ENCODE measurements at regions not wholly inside any gene's neighbourhood (a gene's known extent, or its start where the extent isn't known, plus 50 kb on each side); places are given as distances from the start of the nearest gene placed in this dataset.
"Not testable (repeated sequence)": the region's sequence is repeated elsewhere in the genome, so short reads cannot be mapped to it uniquely, and the experiment has no call there.

DNA sequence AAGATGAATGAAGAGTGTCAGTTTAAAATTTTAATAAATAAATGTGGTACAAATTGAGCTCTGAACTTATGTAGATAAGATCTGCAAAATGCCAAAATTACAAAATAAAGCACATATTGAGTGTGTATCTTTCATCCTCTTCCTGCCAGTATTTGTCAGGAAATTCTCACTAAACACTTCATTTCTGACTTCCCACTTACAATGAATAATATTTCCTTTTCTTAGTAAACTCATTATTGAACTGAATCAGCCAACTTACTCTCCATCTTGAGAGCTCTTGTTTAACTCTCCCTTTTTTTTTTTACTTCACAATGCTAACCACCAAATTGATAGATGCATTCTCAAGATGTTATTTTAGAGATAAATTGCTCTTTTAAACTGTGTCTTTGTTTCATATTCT, 1230.2 kb downstream of the JRKL start:
- Mint-ChIP-seq H3K27ac (no peak overlapping the region), H3K36me3 (ENCODE audit: low read depth) (no peaks in the 10 kb centered on the region), H3K9me3 (peaks cover 17% of the 10 kb centered on the region), H3K4me3 (no peak overlapping the region), H3K27me3 (no peaks in the 10 kb centered on the region), H3K4me1 (no peaks in the 10 kb centered on the region)
- ATAC-seq (replicated peaks), result no peak

DNA sequence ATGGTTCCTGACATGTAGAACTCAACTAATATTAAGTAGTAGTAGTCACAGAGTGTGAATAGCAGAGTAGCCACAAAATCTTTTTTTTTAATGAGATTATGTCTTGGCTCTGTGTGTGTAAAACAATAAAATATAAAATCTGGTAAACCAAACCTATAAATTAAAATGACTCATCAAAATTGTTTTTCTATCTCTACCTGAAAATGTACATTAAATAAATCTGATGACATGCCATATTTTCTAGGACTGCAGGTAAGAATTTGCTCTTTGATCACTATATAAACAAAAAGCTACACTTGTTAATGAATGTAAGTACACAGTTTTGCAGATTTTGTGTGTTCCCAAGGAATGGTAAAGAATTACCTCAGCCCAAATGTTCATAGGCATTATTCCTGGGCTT, 1231.5 kb downstream of the JRKL start:
- ATAC-seq (replicated peaks), result no peak
- H3K9me3 Mint-ChIP-seq, result peaks cover 14% of the 10 kb centered on the region
- H3K4me1 Mint-ChIP-seq, result no peaks in the 10 kb centered on the region
- H3K27me3 Mint-ChIP-seq, result no peaks in the 10 kb centered on the region
- H3K27ac Mint-ChIP-seq, result no peak overlapping the region
- H3K4me3 Mint-ChIP-seq, result no peak overlapping the region
- H3K36me3 Mint-ChIP-seq (ENCODE audit: low read depth), result no peaks in the 10 kb centered on the region

DNA sequence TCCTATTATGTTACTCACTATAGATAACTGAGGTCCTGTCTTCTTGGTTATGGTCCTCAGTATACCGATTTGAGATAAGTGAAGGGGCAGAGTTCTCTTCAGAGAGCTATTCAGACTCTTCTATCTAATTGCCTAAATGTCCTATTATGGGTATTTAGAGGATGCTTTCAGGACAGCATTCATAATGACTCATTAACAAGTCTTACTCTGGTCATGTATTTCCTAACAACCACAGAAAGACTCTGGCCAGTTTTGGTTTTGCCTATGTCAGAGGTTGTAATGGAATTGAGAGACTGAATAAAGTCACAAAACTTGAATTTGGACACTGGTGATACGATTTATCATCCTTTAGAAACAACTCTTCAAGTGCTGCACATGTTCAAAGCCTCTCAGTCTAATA, 1233.0 kb downstream of the JRKL start:
- Mint-ChIP-seq H3K36me3 (ENCODE audit: low read depth) (no peaks in the 10 kb centered on the region), H3K27me3 (no peaks in the 10 kb centered on the region), H3K4me1 (no peaks in the 10 kb centered on the region), H3K9me3 (peaks cover 10% of the 10 kb centered on the region), H3K4me3 (no peak overlapping the region), H3K27ac (no peak overlapping the region)
- no peak for ATAC-seq (replicated peaks)

DNA sequence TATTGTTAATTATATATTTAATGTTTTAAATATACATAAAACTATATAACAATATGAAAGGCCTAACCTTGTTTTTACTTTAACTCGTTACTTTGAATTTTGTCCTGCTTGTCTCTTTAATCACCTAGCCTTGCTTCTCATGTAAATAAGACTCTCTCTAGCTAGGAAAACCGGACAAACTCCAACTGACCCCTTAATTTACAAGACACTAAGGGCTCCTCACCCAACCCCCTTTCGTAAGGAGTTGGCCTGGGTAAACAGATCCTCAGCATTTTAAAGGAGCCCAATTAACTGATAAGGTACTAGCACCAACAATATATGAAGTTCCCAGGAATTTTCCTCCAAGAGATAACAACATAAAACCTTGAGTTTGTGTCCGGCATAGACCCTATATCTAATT, 1246.9 kb downstream of the JRKL start:
- H3K36me3 Mint-ChIP-seq (ENCODE audit: low read depth); H3K27me3 Mint-ChIP-seq; H3K27ac Mint-ChIP-seq; ATAC-seq (replicated peaks); H3K4me1 Mint-ChIP-seq; H3K4me3 Mint-ChIP-seq; H3K9me3 Mint-ChIP-seq: not testable (repeated sequence)

DNA sequence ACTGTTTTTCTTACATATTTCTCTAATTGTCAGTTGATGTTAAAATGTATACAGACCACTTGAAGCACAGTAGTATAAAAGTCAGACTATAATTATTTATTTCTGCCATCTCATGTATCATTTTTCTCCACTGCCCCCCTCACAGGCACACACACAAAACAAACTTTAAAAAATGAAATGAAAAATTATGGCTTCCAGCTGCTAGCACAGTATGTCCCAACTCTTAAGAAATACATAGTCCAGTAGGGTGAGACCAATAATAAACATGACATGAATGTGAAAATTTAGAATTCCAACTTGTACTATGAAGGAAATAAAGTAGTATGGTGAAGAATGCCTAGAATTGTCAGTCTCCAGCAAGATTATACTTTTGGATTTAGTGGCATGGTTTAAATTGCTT, 1247.9 kb downstream of the JRKL start:
- Mint-ChIP-seq H3K4me3 (no peak overlapping the region), H3K4me1 (no peaks in the 10 kb centered on the region), H3K27ac (no peak overlapping the region), H3K36me3 (ENCODE audit: low read depth) (no peaks in the 10 kb centered on the region), H3K9me3 (peaks cover 8% of the 10 kb centered on the region), H3K27me3 (no peaks in the 10 kb centered on the region)
- ATAC-seq (replicated peaks), result no peak

DNA sequence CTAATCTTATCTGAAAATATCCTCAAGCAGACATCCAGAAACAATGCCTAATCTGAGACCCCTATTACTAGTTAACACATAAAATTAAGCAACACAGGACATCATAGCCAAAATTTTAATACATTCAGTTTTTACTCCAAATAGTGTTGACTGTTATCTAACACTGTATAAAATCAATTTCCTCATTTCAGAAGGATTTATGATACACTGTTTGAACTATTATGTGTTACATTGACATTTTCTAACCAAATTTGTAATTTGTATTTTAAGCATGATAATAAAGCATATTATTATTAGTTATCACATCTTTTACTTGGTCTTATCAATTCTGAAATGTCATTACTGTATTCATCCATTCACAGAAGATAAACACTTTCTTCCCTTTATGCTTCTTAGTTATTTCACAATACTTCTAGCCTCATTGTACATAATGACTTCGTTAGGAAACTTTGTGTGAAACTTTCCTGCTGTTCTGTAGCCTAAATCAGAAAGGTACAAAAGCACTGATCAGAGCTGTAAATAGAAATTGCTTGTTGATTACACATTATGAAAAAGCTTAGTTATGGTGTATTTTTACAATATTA, 1248.9 kb downstream of the JRKL start:
- Mint-ChIP-seq H3K36me3 (ENCODE audit: low read depth) (no peaks in the 10 kb centered on the region), H3K4me1 (no peaks in the 10 kb centered on the region), H3K27ac (no peak overlapping the region), H3K27me3 (no peaks in the 10 kb centered on the region), H3K9me3 (peaks cover 8% of the 10 kb centered on the region), H3K4me3 (no peak overlapping the region)
- ATAC-seq (replicated peaks), result no peak

DNA sequence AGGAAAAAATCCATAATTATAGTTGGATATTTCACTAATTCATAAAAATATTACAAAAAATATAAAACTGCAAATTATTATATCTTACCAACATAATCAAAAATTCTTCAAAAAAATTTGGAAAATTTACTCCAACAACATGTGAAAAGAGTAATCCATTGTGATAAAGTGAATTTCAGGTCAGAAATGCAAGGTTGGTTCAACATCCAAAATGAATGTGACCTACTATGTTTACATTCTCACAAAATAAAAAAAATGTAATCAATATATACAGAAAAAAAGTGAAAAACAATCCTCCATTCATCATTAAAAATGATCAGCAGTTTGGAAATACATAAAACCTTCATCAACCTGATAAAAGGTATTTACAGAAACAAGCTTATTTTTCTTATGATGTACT, 1252.2 kb downstream of the JRKL start:
- no peaks in the 10 kb centered on the region for H3K36me3 Mint-ChIP-seq (ENCODE audit: low read depth)
- H3K27me3 Mint-ChIP-seq, result no peaks in the 10 kb centered on the region
- no peaks in the 10 kb centered on the region for H3K9me3 Mint-ChIP-seq
- no peak overlapping the region for H3K27ac Mint-ChIP-seq
- no peaks in the 10 kb centered on the region for H3K4me1 Mint-ChIP-seq
- ATAC-seq (replicated peaks), result no peak
- H3K4me3 Mint-ChIP-seq, result no peak overlapping the region

DNA sequence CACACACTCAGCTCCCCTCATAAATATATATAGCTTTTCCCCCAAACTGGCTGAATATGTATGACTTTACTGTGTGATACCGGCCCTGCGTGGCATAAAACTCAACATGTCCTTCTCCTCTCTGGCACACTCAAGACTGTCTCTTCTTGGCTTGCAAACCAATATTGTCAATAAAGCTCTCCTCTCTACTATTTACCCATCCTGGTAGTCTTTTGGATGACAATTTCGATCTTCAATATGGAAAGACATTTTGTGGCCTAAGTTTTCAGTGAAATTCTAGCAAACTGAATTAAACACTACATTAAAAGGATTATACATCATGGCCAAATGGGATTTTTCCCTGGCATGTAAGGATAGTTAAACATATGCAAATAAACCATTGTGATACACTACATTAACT, 1255.9 kb downstream of the JRKL start:
- H3K36me3 Mint-ChIP-seq (ENCODE audit: low read depth), result no peaks in the 10 kb centered on the region
- H3K27me3 Mint-ChIP-seq, result no peaks in the 10 kb centered on the region
- H3K4me1 Mint-ChIP-seq, result no peaks in the 10 kb centered on the region
- H3K9me3 Mint-ChIP-seq, result peaks cover 15% of the 10 kb centered on the region
- no peak overlapping the region for H3K27ac Mint-ChIP-seq
- H3K4me3 Mint-ChIP-seq, result no peak overlapping the region
- ATAC-seq (replicated peaks), result no peak

DNA sequence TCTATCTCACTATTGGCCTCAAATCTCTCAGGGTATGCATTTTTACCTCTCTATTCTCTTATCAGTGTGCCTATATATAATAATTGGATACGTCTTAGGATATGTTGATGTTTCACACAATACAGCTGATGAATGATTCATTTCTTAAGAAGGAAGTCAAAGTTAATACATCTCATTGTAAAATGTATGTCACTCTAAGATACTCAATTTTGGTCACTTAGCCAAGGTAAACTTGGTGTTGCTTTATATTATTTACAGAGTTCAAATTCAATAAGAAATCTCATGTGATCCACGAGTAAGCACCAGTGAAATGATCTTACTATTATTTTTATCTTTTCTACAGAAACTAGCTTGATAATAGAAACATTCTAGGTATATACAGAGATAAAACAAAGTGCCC, 1266.5 kb downstream of the JRKL start:
- no peak for ATAC-seq (replicated peaks)
- H3K27ac Mint-ChIP-seq, result no peak overlapping the region
- H3K27me3 Mint-ChIP-seq, result no peaks in the 10 kb centered on the region
- H3K4me3 Mint-ChIP-seq, result no peak overlapping the region
- no peaks in the 10 kb centered on the region for H3K9me3 Mint-ChIP-seq
- no peaks in the 10 kb centered on the region for H3K36me3 Mint-ChIP-seq (ENCODE audit: low read depth)
- H3K4me1 Mint-ChIP-seq, result no peaks in the 10 kb centered on the region

DNA sequence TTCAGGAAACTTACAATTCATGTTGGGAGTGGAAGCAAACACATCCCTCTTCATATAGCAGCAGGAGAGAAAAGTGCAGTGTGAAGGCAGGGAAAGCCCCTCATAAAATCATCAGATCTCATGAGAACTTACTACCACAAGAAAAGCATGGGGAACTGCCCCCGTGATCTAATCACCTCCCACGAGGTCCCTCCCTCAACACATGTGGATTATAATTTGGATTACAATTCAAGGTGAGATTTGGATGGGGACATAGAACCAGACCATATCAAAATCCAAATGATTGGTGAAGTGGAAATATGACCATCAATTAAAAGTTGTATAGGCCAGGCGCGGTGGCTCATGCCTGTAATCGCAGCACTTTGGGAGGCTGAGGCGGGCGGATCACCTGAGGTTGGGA, 1268.0 kb downstream of the JRKL start:
- H3K4me3 Mint-ChIP-seq, result no peak overlapping the region
- H3K36me3 Mint-ChIP-seq (ENCODE audit: low read depth), result no peaks in the 10 kb centered on the region
- no peaks in the 10 kb centered on the region for H3K27me3 Mint-ChIP-seq
- H3K27ac Mint-ChIP-seq, result no peak overlapping the region
- H3K9me3 Mint-ChIP-seq, result no peaks in the 10 kb centered on the region
- no peaks in the 10 kb centered on the region for H3K4me1 Mint-ChIP-seq
- ATAC-seq (replicated peaks), result no peak

DNA sequence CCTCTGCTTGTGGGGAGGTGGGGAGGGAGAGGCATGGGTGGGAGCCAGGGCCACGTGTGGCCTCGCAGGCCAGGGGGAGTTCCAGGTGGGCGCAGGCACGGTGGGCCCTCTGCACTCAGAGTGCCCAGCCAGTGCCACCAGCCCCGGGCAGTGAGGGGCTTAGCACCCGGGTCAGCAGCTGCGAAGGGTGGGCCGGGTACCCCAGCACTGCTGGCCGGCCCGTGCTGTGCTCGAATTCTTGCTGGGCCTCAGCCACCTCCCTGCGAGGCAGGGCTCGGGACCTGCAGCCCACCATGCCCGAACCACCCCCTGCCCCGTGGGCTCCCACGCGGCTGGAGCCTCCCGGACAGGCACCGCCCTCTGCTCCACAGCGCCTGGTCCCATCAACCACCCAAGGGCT, 1277.2 kb downstream of the JRKL start:
- H3K9me3 Mint-ChIP-seq, result peaks cover 4% of the 10 kb centered on the region
- no peaks in the 10 kb centered on the region for H3K4me1 Mint-ChIP-seq
- no peak for ATAC-seq (replicated peaks)
- no peak overlapping the region for H3K4me3 Mint-ChIP-seq
- no peaks in the 10 kb centered on the region for H3K36me3 Mint-ChIP-seq (ENCODE audit: low read depth)
- H3K27me3 Mint-ChIP-seq, result no peaks in the 10 kb centered on the region
- H3K27ac Mint-ChIP-seq, result no peak overlapping the region

DNA sequence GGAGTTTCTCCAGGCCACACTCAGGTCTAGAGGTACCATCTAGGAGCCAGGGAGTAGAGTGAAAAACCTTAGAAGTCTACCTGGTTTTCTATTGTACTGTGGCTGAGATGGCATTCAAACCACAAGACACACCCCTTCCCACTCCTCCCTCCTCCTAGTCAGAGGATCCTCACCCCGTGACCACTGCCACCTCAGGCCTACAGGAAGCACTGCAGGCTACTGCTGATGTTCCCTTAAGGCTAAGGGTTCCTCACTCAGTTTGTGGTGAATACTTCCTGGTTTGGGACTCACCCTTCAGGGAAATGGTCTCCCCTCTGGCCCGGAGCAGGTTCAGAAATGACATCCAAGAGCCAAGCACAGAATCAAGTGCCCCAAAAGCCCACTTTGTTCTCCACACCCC, 1293.9 kb downstream of the JRKL start:
- Mint-ChIP-seq H3K27me3 (no peaks in the 10 kb centered on the region), H3K27ac (no peak overlapping the region), H3K4me3 (no peak overlapping the region), H3K36me3 (ENCODE audit: low read depth) (no peaks in the 10 kb centered on the region), H3K4me1 (no peaks in the 10 kb centered on the region), H3K9me3 (peaks cover 10% of the 10 kb centered on the region)
- no peak for ATAC-seq (replicated peaks)

DNA sequence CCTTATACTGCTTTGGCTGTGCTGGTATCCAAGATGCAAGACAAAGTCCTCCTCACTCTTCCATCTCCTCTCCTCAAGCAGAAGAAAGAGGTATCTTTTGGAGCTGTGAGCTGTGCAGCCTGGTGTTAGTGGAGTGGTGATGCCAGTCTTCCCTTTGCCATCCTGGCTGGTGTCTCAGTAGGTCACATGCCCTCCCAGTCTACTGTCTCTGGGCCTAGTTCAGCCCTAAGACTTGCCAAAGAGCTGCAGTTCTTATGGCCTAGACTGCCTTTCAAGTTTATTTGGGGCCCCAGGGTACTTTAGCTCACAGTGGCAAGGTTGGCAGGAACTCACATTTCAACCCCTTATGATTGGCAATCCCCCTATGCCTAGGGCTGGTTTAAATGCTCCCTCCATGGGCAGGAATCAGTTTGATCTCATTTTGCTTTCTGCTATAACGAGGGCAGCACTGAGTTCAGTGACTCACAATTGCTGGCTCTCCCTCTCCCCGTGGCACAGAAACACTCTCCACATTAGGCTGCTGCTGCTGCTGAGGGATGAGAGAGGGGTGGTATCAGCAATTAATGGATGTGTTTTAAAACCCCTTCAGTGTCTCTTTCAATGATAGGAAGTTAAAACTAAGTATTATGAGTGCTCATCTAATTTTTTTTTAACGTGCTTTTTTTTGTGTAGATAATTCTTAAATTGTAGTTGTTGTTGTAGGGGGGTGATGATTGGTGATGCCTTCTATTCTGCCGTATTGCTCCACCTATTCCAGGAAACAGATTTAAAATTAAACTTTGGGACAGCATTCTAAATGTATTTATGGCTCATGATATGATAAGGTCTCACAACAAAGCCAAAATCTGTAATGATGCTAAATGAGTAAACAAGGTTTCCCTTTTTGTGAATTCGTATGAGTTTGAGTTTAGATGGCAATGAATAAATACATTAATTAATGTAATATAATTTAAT, 1295.0 kb downstream of the JRKL start:
- no peaks in the 10 kb centered on the region for H3K36me3 Mint-ChIP-seq (ENCODE audit: low read depth)

DNA sequence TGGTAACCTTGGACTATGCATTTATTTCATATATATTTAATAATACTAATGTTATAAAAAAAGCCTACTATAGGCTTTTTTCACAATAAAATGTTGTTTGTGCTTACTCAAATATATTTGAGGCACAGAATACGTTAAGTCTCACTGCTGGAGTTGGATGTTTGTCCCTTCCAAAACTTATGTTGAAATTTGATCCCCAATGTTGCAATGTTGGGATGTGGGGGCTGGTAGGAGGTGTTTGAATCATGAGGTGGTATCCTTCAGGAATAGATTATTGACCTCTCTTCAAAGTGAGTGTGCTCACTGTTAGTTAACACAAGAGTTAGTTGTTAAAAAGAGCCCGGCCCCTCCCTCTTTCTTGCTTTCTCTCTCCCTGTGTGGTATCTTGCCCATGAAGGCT, 1295.9 kb downstream of the JRKL start:
- H3K27ac Mint-ChIP-seq, result no peak overlapping the region
- ATAC-seq (replicated peaks), result no peak
- H3K9me3 Mint-ChIP-seq, result peaks cover 10% of the 10 kb centered on the region
- no peak overlapping the region for H3K4me3 Mint-ChIP-seq
- no peaks in the 10 kb centered on the region for H3K36me3 Mint-ChIP-seq (ENCODE audit: low read depth)
- no peaks in the 10 kb centered on the region for H3K27me3 Mint-ChIP-seq
- H3K4me1 Mint-ChIP-seq, result no peaks in the 10 kb centered on the region

More for the DNA sequence above, 1295.0 kb downstream of the JRKL start:
- Mint-ChIP-seq H3K4me3 (no peak overlapping the region), H3K4me1 (no peaks in the 10 kb centered on the region), H3K9me3 (peaks cover 10% of the 10 kb centered on the region), H3K27ac (no peak overlapping the region), H3K27me3 (no peaks in the 10 kb centered on the region)
- no peak for ATAC-seq (replicated peaks)

DNA sequence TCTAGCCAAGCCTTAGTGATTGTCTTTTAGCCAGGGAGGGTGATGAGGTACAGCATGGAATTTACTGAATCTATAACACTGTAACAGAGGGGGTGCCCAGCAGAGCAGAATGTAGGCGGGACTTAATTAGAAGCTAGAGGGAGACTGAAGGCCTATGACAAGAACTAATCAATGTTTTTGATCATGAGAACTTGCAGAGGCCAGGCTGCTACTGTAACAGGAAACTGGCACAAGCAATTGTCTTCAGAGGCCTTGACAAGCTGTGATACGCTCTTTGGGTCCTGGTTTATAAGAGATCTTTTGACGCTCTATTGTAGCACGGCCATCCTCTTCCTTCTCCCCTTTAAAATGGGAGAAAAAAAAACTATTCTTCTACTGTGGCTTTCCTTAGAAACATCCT, 1297.3 kb downstream of the JRKL start:
- Mint-ChIP-seq H3K27ac (no peak overlapping the region), H3K36me3 (ENCODE audit: low read depth) (no peaks in the 10 kb centered on the region), H3K4me3 (no peak overlapping the region), H3K27me3 (no peaks in the 10 kb centered on the region), H3K4me1 (no peaks in the 10 kb centered on the region), H3K9me3 (peaks cover 4% of the 10 kb centered on the region)
- ATAC-seq (replicated peaks), result no peak
